Retinal pigment epithelial cell (primary cell): ENCODE measurements at regions not wholly inside any gene's neighbourhood (a gene's known extent, or its start where the extent isn't known, plus 50 kb on each side); places are given as distances from the start of the nearest gene placed in this dataset.

Experiments used
- DNase-seq: peaks from one replicate; pipeline ENCODE4 v3.0.0-alpha.2; 2010; ENCODE audit warnings: low read depth
- H3K4me3 ChIP-seq: 2 replicates; pipeline ENCODE4 v1.5.1; 2011; ENCODE audit warnings: mild to moderate bottlenecking, low read length, control low read depth, moderate library complexity
- CTCF ChIP-seq: conservative IDR thresholded peaks from 2 replicates; pipeline ENCODE4 v1.5.1; 2011; ENCODE audit warnings: low read depth, low read length, control low read depth, inconsistent platforms

- no peak for TF ChIP-seq CTCF
Observed at GRCh38 chr6:93992976-93993375, 573.6 kb upstream of the EPHA7 start.

GRCh38 chr6:93989630-93990029, 570.3 kb upstream of the EPHA7 start:
- no peak for DNase-seq
- no peak for TF ChIP-seq CTCF
- no peak overlapping the region for H3K4me3 ChIP-seq

More at GRCh38 chr6:93992976-93993375, 573.6 kb upstream of the EPHA7 start:
- DNase-seq, result no peak
- H3K4me3 ChIP-seq, result no peak overlapping the region

- H3K4me3 ChIP-seq, result no peak overlapping the region
- no peak for TF ChIP-seq CTCF
- no peak for DNase-seq
Observed at GRCh38 chr6:93985953-93986352, 566.6 kb upstream of the EPHA7 start.

GRCh38 chr6:93975159-93975558, 555.8 kb upstream of the EPHA7 start:
- no peak for TF ChIP-seq CTCF
- DNase-seq, result no peak
- H3K4me3 ChIP-seq, result no peak overlapping the region

GRCh38 chr6:93974332-93974731, 555.0 kb upstream of the EPHA7 start:
- H3K4me3 ChIP-seq, result no peak overlapping the region
- no peak for DNase-seq
- no peak for TF ChIP-seq CTCF

GRCh38 chr6:93972791-93973190, 553.4 kb upstream of the EPHA7 start:
- no peak overlapping the region for H3K4me3 ChIP-seq
- DNase-seq, result no peak
- no peak for TF ChIP-seq CTCF

GRCh38 chr6:93970684-93971083, 551.3 kb upstream of the EPHA7 start:
- TF ChIP-seq CTCF, result no peak
- H3K4me3 ChIP-seq, result no peak overlapping the region
- no peak for DNase-seq
